ENCODE measurements at regions not wholly inside any gene's neighbourhood (a gene's known extent, or its start where the extent isn't known, plus 50 kb on each side); places are given as distances from the start of the nearest gene placed in this dataset.

GRCh38 chr14:104332634-104333270 lies 194.4 kb downstream of the KIF26A start:
- TF ChIP-seq, protein P1, sequence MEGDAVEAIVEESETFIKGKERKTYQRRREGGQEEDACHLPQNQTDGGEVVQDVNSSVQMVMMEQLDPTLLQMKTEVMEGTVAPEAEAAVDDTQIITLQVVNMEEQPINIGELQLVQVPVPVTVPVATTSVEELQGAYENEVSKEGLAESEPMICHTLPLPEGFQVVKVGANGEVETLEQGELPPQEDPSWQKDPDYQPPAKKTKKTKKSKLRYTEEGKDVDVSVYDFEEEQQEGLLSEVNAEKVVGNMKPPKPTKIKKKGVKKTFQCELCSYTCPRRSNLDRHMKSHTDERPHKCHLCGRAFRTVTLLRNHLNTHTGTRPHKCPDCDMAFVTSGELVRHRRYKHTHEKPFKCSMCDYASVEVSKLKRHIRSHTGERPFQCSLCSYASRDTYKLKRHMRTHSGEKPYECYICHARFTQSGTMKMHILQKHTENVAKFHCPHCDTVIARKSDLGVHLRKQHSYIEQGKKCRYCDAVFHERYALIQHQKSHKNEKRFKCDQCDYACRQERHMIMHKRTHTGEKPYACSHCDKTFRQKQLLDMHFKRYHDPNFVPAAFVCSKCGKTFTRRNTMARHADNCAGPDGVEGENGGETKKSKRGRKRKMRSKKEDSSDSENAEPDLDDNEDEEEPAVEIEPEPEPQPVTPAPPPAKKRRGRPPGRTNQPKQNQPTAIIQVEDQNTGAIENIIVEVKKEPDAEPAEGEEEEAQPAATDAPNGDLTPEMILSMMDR (IDR thresholded peaks at IDR 0.05), result no peak
- no peaks in the 10 kb centered on the region for H3K36me3 ChIP-seq (ENCODE audit: insufficient read depth, low read length)
- H3K9me3 Mint-ChIP-seq, result peaks cover 11% of the 10 kb centered on the region
- H3K27me3 ChIP-seq (ENCODE audit: control insufficient read depth in 1 of 2, insufficient read depth in 2 of 2, low read length in 2 of 2), result no peaks in the 10 kb centered on the region
- H3K4me1 ChIP-seq (ENCODE audit: insufficient read depth, low read length), result no peaks in the 10 kb centered on the region
- no peak overlapping the region for H3K4me3 ChIP-seq (ENCODE audit: low read length)
- no peak overlapping the region for H3K27ac Mint-ChIP-seq
- no peak overlapping the region for H3K4me3 Mint-ChIP-seq
- H3K27me3 Mint-ChIP-seq, result no peaks in the 10 kb centered on the region
- peaks cover 18 to 28% of the 10 kb centered on the region in 2 experiments for H3K9me3 ChIP-seq (ENCODE audit: control insufficient read depth in 1 of 2, insufficient read depth in 1 of 2, low read length in 2 of 2)
- ATAC-seq (ENCODE audit: poor library complexity) (no peak), DNase-seq (no peak)
- intact Hi-C loops (cut with DNase I, micrococcal nuclease), result no loop called here
- CTCF ChIA-PET, result no interaction called here
- H3K4me1 Mint-ChIP-seq (ENCODE audit: low read depth), result no peaks in the 10 kb centered on the region
- POLR2A ChIA-PET, result no interaction called here
- no peak overlapping the region for H3K27ac ChIP-seq (ENCODE audit: low read depth in 1 of 2, low read length in 2 of 2)
- no peaks in the 10 kb centered on the region for H3K36me3 Mint-ChIP-seq (ENCODE audit: low read depth)

GRCh38 chr14:104333646-104334423 lies 195.4 kb downstream of the KIF26A start:
- no peak overlapping the region for H3K27ac Mint-ChIP-seq
- H3K4me3 Mint-ChIP-seq, result no peak overlapping the region

GRCh38 chr14:104334424-104335161 lies 196.2 kb downstream of the KIF26A start:
- Histone ChIP-seq H3K4me1 (ENCODE audit: insufficient read depth, low read length) (no peaks in the 10 kb centered on the region), H3K27me3 (ENCODE audit: control insufficient read depth in 1 of 2, insufficient read depth in 2 of 2, low read length in 2 of 2) (no peaks in the 10 kb centered on the region), H3K36me3 (ENCODE audit: insufficient read depth, low read length) (no peaks in the 10 kb centered on the region), H3K9me3 (ENCODE audit: control insufficient read depth in 1 of 2, insufficient read depth in 1 of 2, low read length in 2 of 2) (peaks cover 16 to 26% of the 10 kb centered on the region in 2 experiments), H3K4me3 (ENCODE audit: low read length) (no peak overlapping the region), H3K27ac (ENCODE audit: low read depth in 1 of 2, low read length in 2 of 2) (no peak overlapping the region)
- no peak overlapping the region for H3K27ac Mint-ChIP-seq
- no peaks in the 10 kb centered on the region for H3K4me1 Mint-ChIP-seq (ENCODE audit: low read depth)
- peak in 1 of 14 experiments; percentile 15 for DNase-seq
- ChIA-PET CTCF (no interaction called here), POLR2A (no interaction called here)
- no peak overlapping the region for H3K4me3 Mint-ChIP-seq
- TF ChIP-seq, protein P1 (IDR thresholded peaks at IDR 0.05), result no peak
- ATAC-seq (ENCODE audit: poor library complexity), result no peak
- no peaks in the 10 kb centered on the region for H3K27me3 Mint-ChIP-seq
- no peaks in the 10 kb centered on the region for H3K36me3 Mint-ChIP-seq (ENCODE audit: low read depth)
- peaks cover 16% of the 10 kb centered on the region for H3K9me3 Mint-ChIP-seq
- intact Hi-C loops (cut with DNase I, micrococcal nuclease), result no loop called here

More at GRCh38 chr14:104333646-104334423, 195.4 kb downstream of the KIF26A start:
- H3K4me3 ChIP-seq (ENCODE audit: low read length), result no peak overlapping the region
- Mint-ChIP-seq H3K9me3 (peaks cover 18% of the 10 kb centered on the region), H3K27me3 (no peaks in the 10 kb centered on the region), H3K4me1 (ENCODE audit: low read depth) (no peaks in the 10 kb centered on the region), H3K36me3 (ENCODE audit: low read depth) (no peaks in the 10 kb centered on the region)
- no peak overlapping the region for H3K27ac ChIP-seq (ENCODE audit: low read depth in 1 of 2, low read length in 2 of 2)
- H3K4me1 ChIP-seq (ENCODE audit: insufficient read depth, low read length), result no peaks in the 10 kb centered on the region
- ATAC-seq (ENCODE audit: poor library complexity), result no peak
- ChIA-PET CTCF (no interaction called here), POLR2A (no interaction called here)
- no peaks in the 10 kb centered on the region for H3K27me3 ChIP-seq (ENCODE audit: control insufficient read depth in 1 of 2, insufficient read depth in 2 of 2, low read length in 2 of 2)
- intact Hi-C loops (cut with DNase I, micrococcal nuclease), result no loop called here
- H3K36me3 ChIP-seq (ENCODE audit: insufficient read depth, low read length), result no peaks in the 10 kb centered on the region
- DNase-seq, result peak in 1 of 14 experiments; percentile 23
- TF ChIP-seq, protein P1 (IDR thresholded peaks at IDR 0.05), result no peak
- peaks cover 18 to 27% of the 10 kb centered on the region in 2 experiments for H3K9me3 ChIP-seq (ENCODE audit: control insufficient read depth in 1 of 2, insufficient read depth in 1 of 2, low read length in 2 of 2)
